ENCODE measurements at regions not wholly inside any gene's neighbourhood (a gene's known extent, or its start where the extent isn't known, plus 50 kb on each side); places are given as distances from the start of the nearest gene placed in this dataset.
"Not testable (repeated sequence)": the region's sequence is repeated elsewhere in the genome, so short reads cannot be mapped to it uniquely, and the experiment has no call there.

- DNase-seq (ENCODE audit: low read depth in 2 of 2), result no peak
These were observed 705.9 kb downstream of the PDCD6IP start for GRCh38 chr3:34504366-34504765.

- no peak for DNase-seq (ENCODE audit: low read depth in 2 of 2)
These were observed 706.3 kb downstream of the PDCD6IP start for GRCh38 chr3:34504775-34505174.

- no peak for DNase-seq (ENCODE audit: low read depth in 2 of 2)
These were observed 710.3 kb downstream of the PDCD6IP start for GRCh38 chr3:34508732-34509131.

GRCh38 chr3:34511891-34512290 is 713.5 kb downstream of the PDCD6IP start:
- DNase-seq (ENCODE audit: low read depth in 2 of 2), result no peak

- not testable (repeated sequence) for DNase-seq (ENCODE audit: low read depth in 2 of 2)
These were observed 720.6 kb downstream of the PDCD6IP start for GRCh38 chr3:34519008-34519407.

- DNase-seq (ENCODE audit: low read depth in 2 of 2), result no peak
These were observed 732.7 kb downstream of the PDCD6IP start for GRCh38 chr3:34531156-34531555.

- no peak for DNase-seq (ENCODE audit: low read depth in 2 of 2)
These were observed 735.0 kb downstream of the PDCD6IP start for GRCh38 chr3:34533451-34533850.

GRCh38 chr3:34534013-34534412 is 735.6 kb downstream of the PDCD6IP start:
- no peak for DNase-seq (ENCODE audit: low read depth in 2 of 2)

- DNase-seq (ENCODE audit: low read depth in 2 of 2), result no peak
These were observed 745.7 kb downstream of the PDCD6IP start for GRCh38 chr3:34544136-34544535.

- DNase-seq (ENCODE audit: low read depth in 2 of 2), result no peak
These were observed 749.0 kb downstream of the PDCD6IP start for GRCh38 chr3:34547297-34547920.

GRCh38 chr3:34567266-34567665 is 768.8 kb downstream of the PDCD6IP start:
- no peak for DNase-seq (ENCODE audit: low read depth in 2 of 2)

GRCh38 chr3:34568766-34569165 is 770.3 kb downstream of the PDCD6IP start:
- no peak for DNase-seq (ENCODE audit: low read depth in 2 of 2)

GRCh38 chr3:34569437-34569836 is 771.0 kb downstream of the PDCD6IP start:
- no peak for DNase-seq (ENCODE audit: low read depth in 2 of 2)

- no peak for DNase-seq (ENCODE audit: low read depth in 2 of 2)
These were observed 772.7 kb downstream of the PDCD6IP start for GRCh38 chr3:34570916-34571705.

GRCh38 chr3:34571714-34572113 is 773.3 kb downstream of the PDCD6IP start:
- DNase-seq (ENCODE audit: low read depth in 2 of 2), result no peak

GRCh38 chr3:34575776-34576175 is 777.3 kb downstream of the PDCD6IP start:
- DNase-seq (ENCODE audit: low read depth in 2 of 2), result no peak

GRCh38 chr3:34582055-34582454 is 783.6 kb downstream of the PDCD6IP start:
- no peak for DNase-seq (ENCODE audit: low read depth in 2 of 2)

- DNase-seq (ENCODE audit: low read depth in 2 of 2), result no peak
These were observed 785.0 kb downstream of the PDCD6IP start for GRCh38 chr3:34583451-34583850.

GRCh38 chr3:34584971-34585370 is 786.5 kb downstream of the PDCD6IP start:
- DNase-seq (ENCODE audit: low read depth in 2 of 2), result no peak

GRCh38 chr3:34599595-34599994 is 801.2 kb downstream of the PDCD6IP start:
- no peak for DNase-seq (ENCODE audit: low read depth in 2 of 2)

- DNase-seq (ENCODE audit: low read depth in 2 of 2), result no peak
These were observed 821.6 kb downstream of the PDCD6IP start for GRCh38 chr3:34619990-34620389.

- no peak for DNase-seq (ENCODE audit: low read depth in 2 of 2)
These were observed 828.3 kb downstream of the PDCD6IP start for GRCh38 chr3:34626699-34627098.

GRCh38 chr3:34634939-34635338 is 836.5 kb downstream of the PDCD6IP start:
- DNase-seq (ENCODE audit: low read depth in 2 of 2), result no peak
